NCI-H1694 treated with DMSO at 0.1 percent for 48 hours (cell line): ENCODE measurements at regions not wholly inside any gene's neighbourhood (a gene's known extent, or its start where the extent isn't known, plus 50 kb on each side); places are given as distances from the start of the nearest gene placed in this dataset.

Experiments used
- DNase-seq: peaks from one replicate; lab custom pipeline; 2025; lab: John Stamatoyannopoulos, UW

DNA sequence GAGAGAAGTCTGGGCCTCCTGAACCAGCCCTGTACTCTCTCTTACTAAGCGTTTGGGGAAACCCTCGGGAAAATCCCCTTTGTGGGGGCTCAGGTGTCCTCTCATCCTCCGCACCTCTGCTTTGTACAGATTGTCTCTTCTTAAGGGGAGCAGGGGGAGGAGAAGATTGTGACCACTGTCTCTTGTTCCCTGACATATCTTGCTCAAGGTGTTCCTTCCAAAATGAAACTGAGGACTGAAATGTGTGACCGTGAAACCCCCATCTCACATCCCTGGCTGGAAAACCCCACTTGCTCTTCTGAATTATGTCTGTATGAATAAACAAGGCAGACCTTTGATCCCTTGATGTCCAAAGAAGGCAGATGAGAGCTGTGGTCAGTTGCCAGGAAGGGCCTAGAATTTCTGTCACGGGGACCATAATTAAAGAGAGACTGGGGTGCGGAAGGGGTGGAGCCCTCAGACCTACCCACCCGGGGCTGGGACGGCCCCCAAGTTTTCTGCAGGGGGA, 369.8 kb downstream of the AACS start:
- DNase-seq = no peak

DNA sequence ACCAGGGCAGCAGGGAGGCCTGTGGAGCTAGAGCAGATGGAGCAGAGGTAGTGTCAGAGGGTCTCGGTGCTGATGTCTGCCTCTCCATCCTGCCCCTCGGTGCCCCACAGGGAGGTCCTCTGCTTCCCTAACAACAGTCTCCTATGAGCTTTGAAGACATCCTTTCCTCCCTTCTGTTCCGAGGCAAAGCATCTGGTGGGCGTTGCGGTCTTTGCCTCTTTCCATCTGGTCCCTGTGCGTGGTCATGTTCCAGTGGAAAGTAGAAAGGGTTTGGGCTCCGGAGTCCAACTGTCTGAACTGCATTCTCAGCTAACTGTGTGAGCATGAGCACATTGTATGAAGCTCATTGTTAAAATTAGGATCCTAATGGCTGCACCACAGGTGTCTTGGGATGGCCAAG, 370.6 kb downstream of the AACS start:
- no peak for DNase-seq

DNA sequence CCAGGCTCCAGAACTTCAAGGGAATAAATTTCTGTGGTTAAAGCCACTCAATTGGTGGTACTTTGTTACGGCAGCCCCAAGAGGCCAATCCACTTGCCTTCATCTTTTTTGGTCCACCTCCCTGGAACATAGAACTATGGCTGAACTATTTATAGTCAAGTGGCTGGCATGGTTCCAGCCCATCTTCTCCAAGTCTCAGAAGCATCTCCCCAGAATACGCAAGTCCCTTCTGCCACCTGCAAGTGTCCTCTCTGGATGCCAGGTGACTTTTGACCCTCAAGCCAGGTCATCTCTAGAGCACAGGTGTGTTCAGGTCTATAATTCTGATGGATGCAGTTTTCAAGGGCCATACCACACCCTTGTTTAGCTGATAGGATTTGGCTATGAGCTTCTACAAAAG, 371.5 kb downstream of the AACS start:
- no peak for DNase-seq

DNA sequence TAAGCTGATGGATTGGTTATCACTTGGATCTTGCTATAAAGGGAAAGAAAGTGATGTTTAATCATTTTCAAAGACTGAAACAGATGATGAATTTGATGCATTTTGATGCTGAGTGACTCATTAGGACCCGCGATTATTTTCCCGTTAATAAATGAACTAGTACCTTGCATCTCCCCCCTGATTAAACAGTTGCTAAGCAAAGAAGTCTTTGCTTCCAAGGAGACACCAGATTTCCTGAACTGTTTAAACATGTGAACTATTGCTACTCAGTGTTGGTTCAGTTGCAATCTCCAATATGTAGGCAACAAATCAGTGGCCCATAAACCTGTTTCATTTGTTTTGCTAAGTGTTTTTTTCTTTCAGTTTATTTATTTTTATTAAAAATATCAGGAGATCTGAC, 375.2 kb downstream of the AACS start:
- no peak for DNase-seq

DNA sequence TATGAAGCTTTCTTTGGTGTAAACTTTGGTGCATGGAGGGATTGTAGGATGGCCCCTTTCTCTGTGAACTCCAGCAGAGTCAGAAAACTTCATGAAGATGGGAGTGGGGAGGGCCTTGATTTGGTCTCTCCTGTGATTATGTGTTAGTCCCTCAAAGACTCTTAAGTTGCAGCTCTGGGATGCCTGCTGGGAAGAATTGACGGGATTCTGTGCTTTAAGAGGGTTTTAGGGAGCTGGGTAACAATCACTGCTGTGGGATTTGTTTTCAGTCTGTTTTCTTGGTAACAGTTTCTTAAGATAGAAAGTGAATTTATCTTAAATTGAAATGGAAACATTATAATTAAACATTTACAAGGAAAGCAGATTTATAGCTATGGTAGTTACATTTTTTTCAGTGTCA, 378.1 kb downstream of the AACS start:
- DNase-seq = no peak

DNA sequence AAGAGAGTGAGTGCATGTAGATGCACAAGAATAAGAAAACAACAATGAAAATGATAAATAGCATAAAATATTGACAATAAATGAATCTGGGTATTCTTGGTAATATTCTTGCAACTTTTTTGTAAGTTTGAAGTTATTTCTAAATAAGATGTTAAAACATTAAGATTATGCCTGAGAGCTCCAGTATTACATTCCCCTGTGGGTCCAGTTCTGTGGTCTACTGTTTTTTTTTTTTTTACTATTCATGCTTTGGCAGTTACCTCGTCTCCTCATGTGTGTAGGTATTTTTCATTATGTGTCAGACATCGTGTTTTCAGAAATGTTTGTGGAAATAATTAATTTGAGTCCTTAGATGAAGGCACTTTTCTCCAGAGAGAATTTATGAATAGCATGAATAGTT, 386.2 kb downstream of the AACS start:
- no peak for DNase-seq

DNA sequence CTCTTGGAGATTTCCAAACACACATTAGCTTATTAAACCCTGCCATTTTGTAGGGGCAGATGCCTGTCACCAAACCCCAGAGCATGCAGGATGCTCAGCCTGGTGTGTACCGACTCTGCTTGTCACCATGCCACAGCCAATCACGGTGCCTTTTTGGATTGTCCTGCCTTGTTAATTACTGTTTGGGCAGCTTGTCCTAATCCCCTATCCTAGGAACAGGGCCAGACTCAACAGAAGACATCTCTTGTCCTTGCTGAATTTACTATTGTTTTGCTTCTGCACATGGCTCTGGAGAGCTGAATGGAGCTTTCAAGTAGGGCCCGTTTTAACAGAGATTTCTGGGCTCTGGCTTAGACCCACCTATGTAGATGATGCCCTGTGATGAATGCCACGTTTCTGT, 388.5 kb downstream of the AACS start:
- DNase-seq = no peak

DNA sequence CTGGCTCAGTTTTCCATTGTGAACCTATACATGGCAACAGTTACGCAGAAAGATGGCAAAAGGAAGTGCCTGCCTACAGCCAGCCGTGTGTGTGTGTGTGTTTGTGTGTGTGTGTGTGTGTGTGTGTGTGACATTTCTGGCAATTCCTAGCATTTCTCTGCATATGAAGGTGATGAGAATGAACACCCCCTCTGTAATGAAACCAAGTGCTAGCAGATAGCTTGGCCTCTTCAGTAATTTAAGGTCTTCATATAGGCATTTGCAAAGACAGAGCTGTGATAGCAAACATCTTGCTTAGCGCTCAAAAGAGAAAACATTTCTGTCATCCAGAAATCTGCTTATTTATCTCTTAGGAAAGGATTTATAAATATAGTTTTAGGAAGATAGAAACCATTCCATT, 389.1 kb downstream of the AACS start:
- no peak for DNase-seq

DNA sequence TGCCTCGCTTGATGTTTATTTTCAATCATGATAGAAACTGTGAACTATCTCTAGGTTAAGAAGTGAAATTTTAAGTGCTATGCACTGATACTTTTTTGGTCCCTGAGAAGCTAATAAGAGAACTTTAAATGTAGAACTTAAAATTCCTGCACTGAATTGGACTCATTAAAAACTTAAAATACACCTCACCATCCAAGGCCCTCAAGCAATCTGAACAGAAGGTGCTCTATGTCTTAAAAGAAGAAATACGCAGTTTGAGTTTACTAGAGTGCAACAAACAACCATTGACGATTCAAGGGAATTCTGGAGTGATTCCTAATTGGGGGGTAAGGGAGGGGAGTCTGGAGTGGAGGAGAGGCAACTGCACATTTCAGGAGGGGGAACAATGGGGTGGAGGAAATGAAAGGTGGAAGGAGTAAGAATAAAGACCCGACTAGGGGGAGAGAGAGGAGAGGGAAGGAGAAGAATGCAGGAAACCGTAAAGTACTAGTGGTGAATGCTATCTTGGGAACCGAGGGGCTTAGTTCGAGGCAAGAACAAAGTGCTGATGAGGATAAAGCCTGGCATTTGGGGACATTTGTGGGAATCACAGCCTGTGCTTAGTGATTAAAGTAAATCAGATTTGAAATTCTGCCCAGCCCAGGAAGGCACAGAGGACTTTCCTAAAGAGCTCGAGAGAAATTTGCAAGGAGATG, 389.7 kb downstream of the AACS start:
- no peak for DNase-seq

DNA sequence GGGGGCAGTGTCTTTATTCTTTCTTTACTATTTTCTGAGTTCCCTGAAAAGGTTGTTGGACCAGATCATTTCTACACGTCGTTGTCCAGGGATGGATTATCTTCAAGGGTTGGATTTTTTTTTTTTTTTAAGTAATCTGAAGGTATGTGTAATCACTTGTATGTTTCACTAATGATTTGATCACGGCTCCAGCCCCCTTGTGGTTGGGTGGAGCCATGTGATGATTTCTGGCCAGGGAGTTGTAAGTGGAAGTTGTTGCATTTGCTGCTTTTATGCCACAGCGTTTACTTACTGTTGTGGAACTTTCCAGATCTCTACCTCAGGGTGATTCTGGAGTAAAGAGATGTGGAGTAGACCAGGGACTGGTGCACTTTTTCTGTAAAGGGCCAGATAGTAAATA, 390.3 kb downstream of the AACS start:
- DNase-seq = no peak

DNA sequence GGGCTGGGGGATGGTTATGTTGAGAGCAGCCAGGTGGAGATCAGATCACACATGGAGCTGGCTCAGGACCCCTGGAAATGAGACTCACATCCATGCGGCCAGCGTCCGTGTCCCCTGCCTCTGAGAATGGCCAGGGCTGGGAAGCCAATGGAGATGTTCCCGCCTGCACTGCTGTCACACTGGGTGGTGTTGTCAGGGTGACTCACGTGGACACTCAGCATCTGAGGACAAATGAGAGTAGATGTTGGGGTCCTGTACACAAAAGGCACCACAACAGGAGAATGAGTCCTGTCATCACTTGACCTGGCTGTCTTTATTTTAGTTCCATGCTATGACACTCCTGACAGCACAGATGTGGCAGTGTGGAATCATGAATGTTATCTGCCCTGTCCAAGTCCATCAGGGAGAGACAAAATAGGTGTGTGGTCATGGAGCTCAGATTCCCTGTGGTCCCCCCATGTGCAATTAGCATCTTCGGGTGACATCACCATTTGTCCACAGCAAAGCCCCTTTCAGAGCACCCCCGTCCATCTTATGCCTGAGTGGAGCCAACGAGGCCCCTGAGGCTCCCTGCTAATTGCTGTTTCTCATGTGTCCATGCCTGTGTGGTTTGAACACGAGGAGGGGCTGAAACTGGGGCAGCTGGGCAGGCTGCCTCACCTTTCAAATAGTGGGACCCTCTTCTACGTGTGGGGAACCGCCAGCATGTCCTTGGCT, 393.5 kb downstream of the AACS start:
- DNase-seq = no peak

DNA sequence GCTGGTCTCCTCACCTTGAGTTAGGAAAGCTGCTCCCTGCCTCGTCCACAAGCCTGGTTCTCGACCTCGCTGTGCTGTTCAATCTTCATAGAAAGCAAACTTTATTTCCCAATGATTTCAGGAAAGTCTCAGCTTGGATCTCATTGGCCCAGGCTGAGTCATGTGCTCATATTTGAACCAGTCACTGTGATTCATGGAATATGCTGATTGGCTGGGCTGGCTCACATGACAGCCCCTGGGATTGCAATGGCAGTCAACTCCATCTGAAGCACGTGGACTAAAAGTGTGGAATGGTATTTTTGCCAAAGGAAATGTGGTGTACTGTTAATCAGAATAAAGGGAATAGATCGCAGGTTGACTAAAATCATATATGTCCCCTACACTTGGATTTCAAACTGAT, 396.6 kb downstream of the AACS start:
- no peak for DNase-seq

DNA sequence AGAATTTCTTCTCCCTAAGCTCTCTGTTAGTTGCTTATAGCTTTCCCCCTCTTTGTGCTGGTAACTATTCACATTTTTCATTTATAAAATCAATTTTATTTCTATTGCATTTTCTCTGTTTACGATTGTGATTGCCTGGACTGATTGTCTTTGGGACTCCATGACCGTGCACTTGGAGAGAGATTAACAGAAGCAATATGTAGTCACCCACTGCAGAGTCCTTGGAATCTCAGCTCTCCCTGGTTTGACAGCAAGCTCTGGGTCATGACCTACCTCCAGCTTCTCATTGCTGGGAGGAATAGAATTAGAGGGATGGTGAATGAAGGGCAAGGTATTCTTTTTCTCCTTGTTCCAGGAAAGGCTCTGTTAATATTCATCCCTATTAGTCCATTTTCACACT, 398.2 kb downstream of the AACS start:
- no peak for DNase-seq

DNA sequence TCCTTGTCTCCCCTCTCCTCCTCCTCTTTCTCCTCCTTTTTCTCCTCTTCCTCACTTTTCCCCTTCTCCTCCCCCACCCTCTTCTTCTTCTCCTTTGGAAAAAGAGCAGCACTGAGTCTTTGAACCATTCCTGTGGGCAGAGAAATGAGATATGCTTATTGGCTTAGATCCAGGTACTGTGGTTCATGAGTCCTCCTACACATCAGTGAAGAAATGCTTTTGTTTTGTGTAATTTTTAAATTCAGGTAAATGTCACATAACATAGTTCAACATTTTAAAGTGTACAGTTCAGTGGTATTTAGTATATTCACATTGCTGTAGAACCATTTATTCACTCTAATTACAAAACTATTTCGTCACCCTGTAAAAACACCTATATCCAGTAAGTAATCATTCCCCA, 402.1 kb downstream of the AACS start:
- DNase-seq = no peak

DNA sequence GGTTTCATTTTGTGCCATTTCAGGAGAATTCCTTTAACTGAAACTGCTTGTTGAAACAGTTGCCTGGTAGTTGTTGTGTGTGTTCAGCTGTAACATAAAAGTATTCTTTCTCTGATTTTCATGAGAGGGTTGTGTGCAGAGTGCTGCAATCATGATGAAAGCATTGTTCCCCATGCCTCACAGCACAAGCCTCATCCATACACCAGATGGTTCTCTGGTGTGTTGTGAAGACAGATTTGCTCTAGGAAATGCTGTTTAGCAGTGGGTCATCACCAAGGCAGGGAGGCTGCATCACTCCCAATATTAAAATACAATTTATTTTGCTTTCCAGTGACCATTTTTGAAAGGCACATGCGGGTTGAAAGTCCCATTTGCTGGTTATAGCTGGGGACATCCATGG, 404.4 kb downstream of the AACS start:
- DNase-seq = no peak

DNA sequence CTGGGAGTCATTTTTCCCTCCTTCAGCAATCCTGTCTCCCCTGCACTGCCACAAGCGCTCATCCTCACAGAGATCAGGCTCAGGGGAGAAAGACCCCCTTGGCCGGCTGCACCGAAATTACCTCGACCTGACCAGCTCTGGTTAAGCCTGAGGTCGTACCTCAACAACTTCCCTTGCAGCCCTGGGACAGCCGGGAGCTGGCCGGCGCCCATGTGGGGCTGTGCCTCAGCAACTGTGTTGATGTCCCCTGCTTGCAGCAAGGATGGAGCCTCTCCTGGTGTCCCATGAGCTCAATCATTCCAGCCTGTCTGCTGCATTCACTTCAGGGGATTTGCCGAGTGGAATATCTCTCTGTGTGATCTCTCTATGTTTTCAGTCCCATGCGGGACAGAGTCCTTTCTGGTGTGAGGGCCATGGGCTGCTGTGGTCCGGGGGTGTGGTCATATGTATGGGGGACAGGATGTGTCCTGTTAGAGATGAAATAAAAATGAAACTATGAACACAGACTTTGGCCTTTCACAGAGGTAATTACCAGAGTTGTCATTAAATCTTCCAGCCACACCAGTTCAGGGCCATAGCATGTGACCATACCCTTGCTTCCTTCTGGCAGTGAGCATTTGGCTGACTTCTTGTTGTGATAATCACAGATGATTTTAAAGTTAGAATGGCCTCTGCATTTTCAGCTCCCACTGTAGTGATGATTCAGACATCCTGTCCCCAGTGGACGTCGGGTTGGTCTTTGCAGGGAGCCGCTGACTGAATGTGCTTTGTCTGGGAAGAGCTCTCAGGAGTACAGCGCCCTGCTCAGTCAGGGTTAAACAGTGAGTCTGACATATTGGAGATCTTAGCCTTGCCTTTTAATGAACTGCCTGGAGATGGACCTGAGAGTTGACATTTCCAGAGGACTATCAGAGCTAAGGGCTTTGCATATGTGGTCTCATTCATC, 405.9 kb downstream of the AACS start:
- DNase-seq = no peak

DNA sequence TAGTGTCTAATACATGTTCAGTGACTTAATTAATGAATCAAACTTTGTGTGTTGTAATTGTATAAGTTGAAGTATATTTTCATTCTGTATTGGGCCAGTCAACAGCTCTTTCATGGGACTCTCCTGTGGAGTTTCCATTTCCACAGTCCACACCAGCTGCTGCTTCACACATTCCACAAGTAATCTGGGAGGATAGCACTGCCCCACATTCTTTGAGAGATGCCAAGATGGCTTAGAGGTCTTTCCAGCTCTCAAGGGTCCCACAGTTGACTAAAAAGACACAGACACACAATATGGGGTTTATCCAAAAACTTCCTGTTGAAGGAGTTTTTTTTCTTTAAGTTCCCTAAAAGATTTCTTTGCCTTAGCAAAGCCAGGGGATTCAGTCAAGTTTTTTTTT, 408.3 kb downstream of the AACS start:
- DNase-seq = no peak

DNA sequence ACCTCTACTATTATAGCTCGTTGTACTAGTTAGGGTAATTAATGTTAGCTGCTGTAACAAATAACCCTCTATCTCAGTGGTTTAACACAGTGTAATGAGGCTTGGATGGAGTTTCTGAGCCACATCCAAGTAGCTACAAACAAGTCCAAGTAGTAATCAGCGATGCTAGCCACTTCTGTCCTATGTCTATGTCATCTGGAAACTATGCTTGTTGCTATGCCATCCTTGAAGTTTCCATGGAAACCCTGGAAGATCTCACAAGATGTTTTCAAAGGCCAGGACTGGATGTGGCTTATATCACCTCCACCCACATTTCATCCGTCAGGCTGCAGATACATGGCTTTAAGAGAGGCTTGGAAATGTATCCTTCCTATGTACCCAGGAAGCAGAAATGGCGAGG, 422.1 kb downstream of the AACS start:
- no peak for DNase-seq

DNA sequence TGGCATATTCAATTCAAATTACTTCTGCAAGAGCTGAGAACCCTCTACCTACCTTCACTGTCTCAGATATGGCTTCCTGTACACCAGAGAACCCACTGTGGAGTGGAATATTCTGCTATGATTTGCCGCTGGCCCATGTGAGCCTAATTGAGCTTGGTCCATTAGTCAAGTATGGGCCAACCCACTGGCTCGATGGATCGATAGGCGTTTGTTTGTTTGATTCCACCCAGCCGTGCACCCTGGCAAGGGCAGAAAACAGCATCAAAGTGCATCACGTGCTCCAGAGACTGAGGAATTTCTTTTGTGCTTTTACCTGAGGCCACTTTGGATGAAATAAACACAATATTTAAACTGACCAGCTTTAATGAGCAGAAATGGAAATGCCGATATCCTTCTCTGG, 426.3 kb downstream of the AACS start:
- DNase-seq = no peak

DNA sequence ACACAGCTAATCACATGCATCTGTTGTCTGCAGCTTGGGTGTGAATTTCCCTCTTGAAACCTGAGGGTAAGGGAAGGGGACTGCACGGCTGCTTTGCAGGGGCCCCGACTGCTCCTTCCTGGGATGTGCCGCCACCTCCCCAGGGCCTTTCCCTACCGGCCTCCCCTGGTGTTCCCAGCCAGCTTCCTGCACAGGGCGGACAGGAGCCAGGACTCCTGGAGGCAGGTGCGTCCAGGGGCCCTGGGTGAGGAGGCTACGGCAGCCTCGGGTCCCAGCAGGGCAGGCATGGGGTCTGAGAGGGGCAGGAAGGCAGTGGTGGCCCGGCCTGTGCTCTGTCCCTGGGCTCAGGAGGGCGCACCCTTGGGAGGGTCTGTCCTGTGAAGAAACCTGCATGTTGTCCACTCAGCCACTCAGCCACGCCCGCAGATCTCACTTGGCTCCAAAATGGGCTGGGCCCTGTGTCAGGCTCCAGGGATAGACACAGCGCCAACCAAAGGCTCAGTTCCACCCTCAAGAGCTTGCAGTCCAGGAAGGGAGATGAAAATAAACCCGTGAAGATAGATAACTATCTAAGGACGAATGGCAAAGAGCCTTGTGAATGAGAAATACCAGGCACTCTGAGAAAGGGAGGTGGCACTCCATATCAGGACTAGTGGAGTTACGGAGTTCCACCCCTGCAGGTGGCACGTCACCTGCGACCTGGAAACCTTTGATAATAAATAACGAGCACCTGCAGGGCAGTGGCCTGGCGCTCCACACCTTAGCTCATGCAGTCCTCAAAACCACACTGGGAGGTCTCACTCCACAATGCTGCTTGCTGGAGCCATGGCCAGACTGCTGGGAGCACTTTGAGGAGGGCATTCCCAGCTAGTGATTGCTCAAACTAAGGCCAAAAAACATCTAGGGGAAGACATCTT, 427.4 kb downstream of the AACS start:
- no peak for DNase-seq

DNA sequence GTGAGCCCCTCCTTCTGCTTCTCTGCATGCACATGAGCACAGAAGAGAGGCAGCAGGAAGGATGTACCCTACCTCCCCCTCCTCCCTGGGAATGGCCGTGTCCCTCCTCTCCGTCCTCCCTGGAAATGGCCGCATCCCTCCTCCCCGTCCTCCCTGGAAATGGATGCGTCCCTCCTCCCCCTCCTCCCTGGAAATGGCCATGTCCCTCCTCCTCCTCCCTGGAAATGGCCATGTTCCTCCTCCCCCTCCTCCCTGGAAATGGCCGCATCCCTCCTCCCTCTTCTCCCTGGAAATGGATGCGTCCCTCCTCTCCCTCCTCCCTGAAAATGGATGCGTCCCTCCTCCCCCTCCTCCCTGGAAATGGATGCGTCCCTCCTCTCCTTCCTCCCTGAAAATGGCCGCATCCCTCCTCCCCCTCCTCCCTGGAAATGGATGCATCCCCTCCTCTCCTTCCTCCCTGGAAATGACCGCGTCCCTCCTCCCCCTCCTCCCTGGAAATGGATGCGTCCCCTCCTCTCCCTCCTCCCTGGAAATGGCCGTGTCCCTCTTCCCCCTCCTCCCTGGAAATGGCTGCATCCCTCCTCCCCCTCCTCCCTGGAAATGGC, 428.6 kb downstream of the AACS start:
- DNase-seq = no peak
